ENCODE measurements at regions not wholly inside any gene's neighbourhood (a gene's known extent, or its start where the extent isn't known, plus 50 kb on each side); places are given as distances from the start of the nearest gene placed in this dataset.

DNA sequence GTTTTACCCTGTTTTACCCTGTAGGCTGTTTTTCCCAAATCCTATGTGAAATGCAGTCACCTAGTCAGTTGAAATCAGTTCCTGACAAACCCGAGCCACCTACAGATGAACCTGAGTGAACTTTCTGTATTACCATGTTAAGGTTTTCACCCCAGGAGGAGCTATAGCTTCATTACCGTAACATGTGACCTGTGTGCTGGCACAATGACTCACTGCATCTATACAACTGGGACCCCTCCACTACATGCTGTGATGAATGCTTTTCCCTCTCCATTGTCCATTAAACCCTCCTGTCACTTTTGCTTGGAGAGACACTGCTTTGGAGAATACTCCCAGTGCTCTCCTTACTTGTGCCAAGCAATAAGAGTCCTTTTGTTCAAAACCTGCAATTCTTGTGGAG is 1974.8 kb downstream of the EFNA5 start:
- Histone ChIP-seq H3K4me1 (ENCODE audit: control insufficient read depth in 4 of 4, insufficient read depth in 4 of 4, low read length in 3 of 4) (no peaks in the 10 kb centered on the region), H3K27me3 (ENCODE audit: control insufficient read depth in 4 of 4, insufficient read depth in 4 of 4, low read length in 3 of 4) (no peaks in the 10 kb centered on the region), H3K36me3 (ENCODE audit: control insufficient read depth in 4 of 4, insufficient read depth in 3 of 4, low read depth in 1 of 4, low read length in 3 of 4) (no peaks in the 10 kb centered on the region), H3K9ac (ENCODE audit: low read depth in 1 of 2, low read length in 2 of 2) (no peak overlapping the region), H3K27ac (ENCODE audit: low read depth in 1 of 2, low read length in 2 of 2) (no peak overlapping the region), H3K9me3 (ENCODE audit: control insufficient read depth in 4 of 4, low read length in 3 of 4) (no peaks in the 10 kb centered on the region), H3K4me3 (ENCODE audit: low read depth in 1 of 3, low read length in 3 of 3) (no peak overlapping the region)
- no peak for TF ChIP-seq NR2F2 (IDR thresholded peaks at IDR 0.05)
- no peak for TF ChIP-seq YY1 (IDR thresholded peaks at IDR 0.05)
- no peak for TF ChIP-seq GABPA (IDR thresholded peaks at IDR 0.05 in 1 of 2, conservative IDR thresholded peaks at IDR 0.05 in 1 of 2)
- TF ChIP-seq, protein P1, sequence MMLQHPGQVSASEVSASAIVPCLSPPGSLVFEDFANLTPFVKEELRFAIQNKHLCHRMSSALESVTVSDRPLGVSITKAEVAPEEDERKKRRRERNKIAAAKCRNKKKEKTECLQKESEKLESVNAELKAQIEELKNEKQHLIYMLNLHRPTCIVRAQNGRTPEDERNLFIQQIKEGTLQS (IDR thresholded peaks at IDR 0.05), result no peak
- TF ChIP-seq, protein P2, sequence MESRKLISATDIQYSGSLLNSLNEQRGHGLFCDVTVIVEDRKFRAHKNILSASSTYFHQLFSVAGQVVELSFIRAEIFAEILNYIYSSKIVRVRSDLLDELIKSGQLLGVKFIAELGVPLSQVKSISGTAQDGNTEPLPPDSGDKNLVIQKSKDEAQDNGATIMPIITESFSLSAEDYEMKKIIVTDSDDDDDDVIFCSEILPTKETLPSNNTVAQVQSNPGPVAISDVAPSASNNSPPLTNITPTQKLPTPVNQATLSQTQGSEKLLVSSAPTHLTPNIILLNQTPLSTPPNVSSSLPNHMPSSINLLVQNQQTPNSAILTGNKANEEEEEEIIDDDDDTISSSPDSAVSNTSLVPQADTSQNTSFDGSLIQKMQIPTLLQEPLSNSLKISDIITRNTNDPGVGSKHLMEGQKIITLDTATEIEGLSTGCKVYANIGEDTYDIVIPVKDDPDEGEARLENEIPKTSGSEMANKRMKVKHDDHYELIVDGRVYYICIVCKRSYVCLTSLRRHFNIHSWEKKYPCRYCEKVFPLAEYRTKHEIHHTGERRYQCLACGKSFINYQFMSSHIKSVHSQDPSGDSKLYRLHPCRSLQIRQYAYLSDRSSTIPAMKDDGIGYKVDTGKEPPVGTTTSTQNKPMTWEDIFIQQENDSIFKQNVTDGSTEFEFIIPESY (IDR thresholded peaks at IDR 0.05), result no peak
- 71% methylated on average over 2 of the region's 2 CpGs for WGBS
- DNase-seq (ENCODE audit: low spot score), result no peak

DNA sequence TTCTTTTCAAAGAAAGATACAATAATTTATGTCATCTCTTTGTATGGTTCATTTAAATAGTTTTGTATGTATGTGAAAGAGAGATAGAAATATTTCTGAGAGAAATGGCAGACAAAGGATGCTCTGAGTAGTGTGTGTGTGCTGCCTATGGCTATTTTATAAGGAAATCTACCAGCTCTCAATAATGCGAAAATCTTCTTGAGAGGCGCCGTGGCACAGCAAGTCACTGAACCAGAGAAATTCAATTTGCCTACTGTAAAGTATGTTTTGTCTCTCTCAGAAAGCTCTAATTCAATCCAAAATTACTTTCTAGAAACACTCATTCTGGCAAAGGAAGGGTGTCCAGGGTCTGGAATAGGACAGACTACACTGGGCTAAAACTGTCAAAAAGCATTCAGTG is 1981.1 kb downstream of the EFNA5 start:
- Histone ChIP-seq H3K36me3 (ENCODE audit: control insufficient read depth in 4 of 4, insufficient read depth in 3 of 4, low read depth in 1 of 4, low read length in 3 of 4) (no peaks in the 10 kb centered on the region), H3K4me3 (ENCODE audit: low read depth in 1 of 3, low read length in 3 of 3) (no peak overlapping the region), H3K27me3 (ENCODE audit: control insufficient read depth in 4 of 4, insufficient read depth in 4 of 4, low read length in 3 of 4) (no peaks in the 10 kb centered on the region), H3K4me1 (ENCODE audit: control insufficient read depth in 4 of 4, insufficient read depth in 4 of 4, low read length in 3 of 4) (no peaks in the 10 kb centered on the region), H3K9me3 (ENCODE audit: control insufficient read depth in 4 of 4, low read length in 3 of 4) (no peaks in the 10 kb centered on the region), H3K27ac (ENCODE audit: low read depth in 1 of 2, low read length in 2 of 2) (no peak overlapping the region), H3K9ac (ENCODE audit: low read depth in 1 of 2, low read length in 2 of 2) (no peak overlapping the region)
- WGBS, result 93% methylated on average over 3 of the region's 3 CpGs
- TF ChIP-seq, protein P2 (IDR thresholded peaks at IDR 0.05), result no peak
- TF ChIP-seq, protein P3, sequence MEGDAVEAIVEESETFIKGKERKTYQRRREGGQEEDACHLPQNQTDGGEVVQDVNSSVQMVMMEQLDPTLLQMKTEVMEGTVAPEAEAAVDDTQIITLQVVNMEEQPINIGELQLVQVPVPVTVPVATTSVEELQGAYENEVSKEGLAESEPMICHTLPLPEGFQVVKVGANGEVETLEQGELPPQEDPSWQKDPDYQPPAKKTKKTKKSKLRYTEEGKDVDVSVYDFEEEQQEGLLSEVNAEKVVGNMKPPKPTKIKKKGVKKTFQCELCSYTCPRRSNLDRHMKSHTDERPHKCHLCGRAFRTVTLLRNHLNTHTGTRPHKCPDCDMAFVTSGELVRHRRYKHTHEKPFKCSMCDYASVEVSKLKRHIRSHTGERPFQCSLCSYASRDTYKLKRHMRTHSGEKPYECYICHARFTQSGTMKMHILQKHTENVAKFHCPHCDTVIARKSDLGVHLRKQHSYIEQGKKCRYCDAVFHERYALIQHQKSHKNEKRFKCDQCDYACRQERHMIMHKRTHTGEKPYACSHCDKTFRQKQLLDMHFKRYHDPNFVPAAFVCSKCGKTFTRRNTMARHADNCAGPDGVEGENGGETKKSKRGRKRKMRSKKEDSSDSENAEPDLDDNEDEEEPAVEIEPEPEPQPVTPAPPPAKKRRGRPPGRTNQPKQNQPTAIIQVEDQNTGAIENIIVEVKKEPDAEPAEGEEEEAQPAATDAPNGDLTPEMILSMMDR (IDR thresholded peaks at IDR 0.05; ENCODE audit: low read depth, low read length, missing input control), result no peak
- TF ChIP-seq SP1 (IDR thresholded peaks at IDR 0.05) (no peak), FOXA2 (IDR thresholded peaks at IDR 0.05) (no peak), NR2F2 (IDR thresholded peaks at IDR 0.05) (no peak), TAF1 (conservative IDR thresholded peaks at IDR 0.05) (no peak), HNF4A (conservative IDR thresholded peaks at IDR 0.05) (no peak), YY1 (IDR thresholded peaks at IDR 0.05) (no peak), FOXA1 (IDR thresholded peaks at IDR 0.05) (no peak), RAD21 (IDR thresholded peaks at IDR 0.05) (no peak), JUND (IDR thresholded peaks at IDR 0.05) (no peak), HNF4G (IDR thresholded peaks at IDR 0.05) (no peak), EGR1 (IDR thresholded peaks at IDR 0.05; ENCODE audit: low read depth in 2 of 2) (no peak), RXRA (IDR thresholded peaks at IDR 0.05) (no peak), GABPA (IDR thresholded peaks at IDR 0.05 in 1 of 2, conservative IDR thresholded peaks at IDR 0.05 in 1 of 2) (no peak)
- TF ChIP-seq, protein P4, sequence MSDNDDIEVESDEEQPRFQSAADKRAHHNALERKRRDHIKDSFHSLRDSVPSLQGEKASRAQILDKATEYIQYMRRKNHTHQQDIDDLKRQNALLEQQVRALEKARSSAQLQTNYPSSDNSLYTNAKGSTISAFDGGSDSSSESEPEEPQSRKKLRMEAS (IDR thresholded peaks at IDR 0.05), result no peak
- TF ChIP-seq, protein P1 (IDR thresholded peaks at IDR 0.05), result no peak
- TF ChIP-seq, protein P5, sequence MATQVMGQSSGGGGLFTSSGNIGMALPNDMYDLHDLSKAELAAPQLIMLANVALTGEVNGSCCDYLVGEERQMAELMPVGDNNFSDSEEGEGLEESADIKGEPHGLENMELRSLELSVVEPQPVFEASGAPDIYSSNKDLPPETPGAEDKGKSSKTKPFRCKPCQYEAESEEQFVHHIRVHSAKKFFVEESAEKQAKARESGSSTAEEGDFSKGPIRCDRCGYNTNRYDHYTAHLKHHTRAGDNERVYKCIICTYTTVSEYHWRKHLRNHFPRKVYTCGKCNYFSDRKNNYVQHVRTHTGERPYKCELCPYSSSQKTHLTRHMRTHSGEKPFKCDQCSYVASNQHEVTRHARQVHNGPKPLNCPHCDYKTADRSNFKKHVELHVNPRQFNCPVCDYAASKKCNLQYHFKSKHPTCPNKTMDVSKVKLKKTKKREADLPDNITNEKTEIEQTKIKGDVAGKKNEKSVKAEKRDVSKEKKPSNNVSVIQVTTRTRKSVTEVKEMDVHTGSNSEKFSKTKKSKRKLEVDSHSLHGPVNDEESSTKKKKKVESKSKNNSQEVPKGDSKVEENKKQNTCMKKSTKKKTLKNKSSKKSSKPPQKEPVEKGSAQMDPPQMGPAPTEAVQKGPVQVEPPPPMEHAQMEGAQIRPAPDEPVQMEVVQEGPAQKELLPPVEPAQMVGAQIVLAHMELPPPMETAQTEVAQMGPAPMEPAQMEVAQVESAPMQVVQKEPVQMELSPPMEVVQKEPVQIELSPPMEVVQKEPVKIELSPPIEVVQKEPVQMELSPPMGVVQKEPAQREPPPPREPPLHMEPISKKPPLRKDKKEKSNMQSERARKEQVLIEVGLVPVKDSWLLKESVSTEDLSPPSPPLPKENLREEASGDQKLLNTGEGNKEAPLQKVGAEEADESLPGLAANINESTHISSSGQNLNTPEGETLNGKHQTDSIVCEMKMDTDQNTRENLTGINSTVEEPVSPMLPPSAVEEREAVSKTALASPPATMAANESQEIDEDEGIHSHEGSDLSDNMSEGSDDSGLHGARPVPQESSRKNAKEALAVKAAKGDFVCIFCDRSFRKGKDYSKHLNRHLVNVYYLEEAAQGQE (IDR thresholded peaks at IDR 0.05), result no peak
- no peak for DNase-seq (ENCODE audit: low spot score)

Data from liver (tissue), 8 donors.